Activated naive CD4-positive, alpha-beta T cell treated with anti-CD3 and anti-CD28 coated beads for 36 hours (primary cell): ENCODE measurements at regions not wholly inside any gene's neighbourhood (a gene's known extent, or its start where the extent isn't known, plus 50 kb on each side); places are given as distances from the start of the nearest gene placed in this dataset.
"Not testable (repeated sequence)": the region's sequence is repeated elsewhere in the genome, so short reads cannot be mapped to it uniquely, and the experiment has no call there.

ENCODE experiments used
- CTCF ChIA-PET: fragments of 350-600 bp; sonication (Branson Sonifier 250); formaldehyde crosslinking; loops from one replicate; lab custom pipeline; 2021; ENCODE audit warnings: antibody characterized with exemption; lab: Charles Lee
- DNase-seq: peaks from one replicate; pipeline ENCODE4 v3.0.0-alpha.2; 2020
- H3K27ac Mint-ChIP-seq: one replicate; pipeline ENCODE4 v1.8.0; 2021; ENCODE audit warnings: mild to moderate bottlenecking, mixed read lengths
- H3K27me3 Mint-ChIP-seq: one replicate; pipeline ENCODE4 v1.8.0; 2021; ENCODE audit warnings: low read depth, mixed read lengths
- H3K36me3 Mint-ChIP-seq: one replicate; pipeline ENCODE4 v1.8.0; 2021; ENCODE audit warnings: low read depth, mixed read lengths
- H3K4me1 Mint-ChIP-seq: one replicate; pipeline ENCODE4 v1.8.0; 2021; ENCODE audit warnings: low read depth, mixed read lengths
- H3K4me3 Mint-ChIP-seq: one replicate; pipeline ENCODE4 v1.8.0; 2021; ENCODE audit warnings: mild to moderate bottlenecking, moderate library complexity, mixed read lengths
- H3K9me3 Mint-ChIP-seq: one replicate; pipeline ENCODE4 v1.8.0; 2021; ENCODE audit warnings: mixed read lengths
- intact Hi-C: fragments of 100-400 bp; cut with micrococcal nuclease; formaldehyde crosslinking; loops from one replicate; pipeline ENCODE4 v1.15.1; 2023

- Mint-ChIP-seq H3K36me3 (no peaks in the 10 kb centered on the region), H3K27me3 (peaks cover 4% of the 10 kb centered on the region), H3K4me1 (no peaks in the 10 kb centered on the region), H3K27ac (no peak overlapping the region), H3K9me3 (no peaks in the 10 kb centered on the region), H3K4me3 (no peak overlapping the region)
- CTCF ChIA-PET, result no interaction called here
- intact Hi-C loops, result no loop called here
- no peak for DNase-seq
Observed at GRCh38 chrX:17960891-17961290, 99.8 kb upstream of the RAI2 start.

GRCh38 chrX:17944833-17945497 lies 83.9 kb upstream of the RAI2 start:
- Mint-ChIP-seq H3K9me3 (no peaks in the 10 kb centered on the region), H3K4me1 (no peaks in the 10 kb centered on the region), H3K27me3 (no peaks in the 10 kb centered on the region), H3K36me3 (no peaks in the 10 kb centered on the region), H3K4me3 (no peak overlapping the region), H3K27ac (no peak overlapping the region)
- intact Hi-C loops, result loop anchor here (1.0 to 10.0 kb wide), 4 partner anchors 170 to 432 kb away; no protein-coding TSS in a partner anchor
- CTCF ChIA-PET, result interaction anchor here (0.6 to 2.4 kb wide), 9 partner anchors 13 to 433 kb away, joined by 3 to 10 read pairs (median 4); no protein-coding TSS in a partner anchor
- DNase-seq, result peak; percentile 23

DNA sequence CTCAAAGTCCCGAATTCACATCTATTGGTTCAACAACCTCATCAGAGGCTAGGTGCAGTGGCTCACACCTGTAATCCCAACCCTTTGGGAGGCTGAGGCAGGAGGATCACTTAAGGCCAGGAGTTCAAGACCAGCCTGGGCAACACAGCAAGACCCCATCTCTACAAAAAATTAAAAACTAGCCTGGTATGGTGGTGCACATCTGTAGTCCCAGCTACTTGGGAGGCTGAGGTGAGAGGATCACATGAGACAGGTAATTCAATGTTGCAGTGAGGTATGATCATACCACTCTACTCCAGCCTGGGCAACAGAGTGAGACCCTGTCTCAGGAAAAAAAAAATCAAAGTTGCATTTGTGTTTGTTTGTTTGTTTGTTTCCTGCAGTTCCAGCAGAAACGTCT lies 80.1 kb upstream of the RAI2 start:
- intact Hi-C loops, result loop anchor here (10.0 kb wide), 2 partner anchors 174 to 196 kb away; no protein-coding TSS in a partner anchor
- CTCF ChIA-PET, result interaction anchor here (0.7 kb wide), 1 partner anchor 224 kb away, joined by 3 read pairs; no protein-coding TSS in a partner anchor
- H3K27ac Mint-ChIP-seq, H3K27me3 Mint-ChIP-seq, DNase-seq, H3K9me3 Mint-ChIP-seq, H3K4me3 Mint-ChIP-seq, H3K4me1 Mint-ChIP-seq, H3K36me3 Mint-ChIP-seq: not testable (repeated sequence)

DNA sequence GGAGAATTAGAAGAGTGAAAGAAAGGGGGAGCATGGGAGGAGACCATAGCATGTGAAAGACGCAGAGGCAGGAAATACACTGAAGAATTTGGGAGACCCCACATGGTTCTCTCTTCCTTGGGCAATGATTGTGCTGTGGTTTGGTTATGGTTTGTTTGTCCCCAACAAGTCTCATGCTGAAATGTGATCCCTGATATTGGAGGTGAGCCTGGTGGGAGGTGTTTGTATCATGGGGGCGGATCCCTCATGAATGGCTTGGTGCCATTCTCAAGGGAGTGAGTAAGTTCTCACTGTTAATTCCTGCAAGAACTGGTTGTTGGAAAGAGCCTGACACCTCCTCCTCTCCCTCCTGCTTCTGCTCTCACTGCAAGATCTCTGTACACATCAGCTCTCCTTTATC lies 78.6 kb upstream of the RAI2 start:
- H3K27me3 Mint-ChIP-seq, result no peaks in the 10 kb centered on the region
- H3K27ac Mint-ChIP-seq, result no peak overlapping the region
- no peak overlapping the region for H3K4me3 Mint-ChIP-seq
- no peaks in the 10 kb centered on the region for H3K36me3 Mint-ChIP-seq
- no peaks in the 10 kb centered on the region for H3K4me1 Mint-ChIP-seq
- CTCF ChIA-PET, result no interaction called here
- H3K9me3 Mint-ChIP-seq, result no peaks in the 10 kb centered on the region
- DNase-seq, result no peak
- intact Hi-C loops, result loop anchor here (10.0 kb wide), 2 partner anchors 175 to 195 kb away; no protein-coding TSS in a partner anchor

GRCh38 chrX:17933856-17934255 lies 72.8 kb upstream of the RAI2 start:
- Mint-ChIP-seq H3K27ac (no peak overlapping the region), H3K4me1 (no peaks in the 10 kb centered on the region), H3K4me3 (no peak overlapping the region), H3K27me3 (no peaks in the 10 kb centered on the region), H3K36me3 (no peaks in the 10 kb centered on the region), H3K9me3 (no peaks in the 10 kb centered on the region)
- DNase-seq, result no peak
- intact Hi-C loops, result no loop called here
- CTCF ChIA-PET, result interaction anchor here (0.7 to 1.6 kb wide), 2 partner anchors 10 to 146 kb away, joined by 4 to 5 read pairs; no protein-coding TSS in a partner anchor

- CTCF ChIA-PET, result interaction anchor here (0.6 to 1.6 kb wide), 2 partner anchors 9 to 1851 kb away, joined by 4 read pairs; no protein-coding TSS in a partner anchor
- intact Hi-C loops, result no loop called here
- no peaks in the 10 kb centered on the region for H3K9me3 Mint-ChIP-seq
Observed at GRCh38 chrX:17932781-17933180, 71.7 kb upstream of the RAI2 start.

DNA sequence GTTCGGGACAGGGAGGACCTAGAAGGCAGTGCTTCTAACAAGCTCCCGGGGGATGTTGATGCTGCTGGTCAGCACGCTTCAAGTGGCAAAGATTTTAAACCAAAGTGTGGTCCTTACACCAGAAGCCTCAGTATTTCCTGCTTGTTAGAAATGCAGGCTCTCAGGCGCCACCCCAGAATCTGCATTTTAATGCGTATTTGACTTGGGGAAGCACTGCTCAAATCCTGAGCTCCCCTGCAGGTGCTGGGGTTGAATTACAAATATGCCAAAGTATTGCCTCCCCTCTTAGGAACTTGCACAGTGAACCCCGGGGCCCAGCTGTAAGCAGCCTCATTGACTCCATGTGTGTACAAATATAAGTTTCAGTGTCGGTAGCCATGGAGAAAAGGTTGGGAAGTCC lies 70.8 kb upstream of the RAI2 start:
- Mint-ChIP-seq H3K4me3 (no peak overlapping the region), H3K27ac (no peak overlapping the region), H3K9me3 (no peaks in the 10 kb centered on the region), H3K4me1 (no peaks in the 10 kb centered on the region), H3K36me3 (no peaks in the 10 kb centered on the region), H3K27me3 (no peaks in the 10 kb centered on the region)
- CTCF ChIA-PET, result interaction anchor here (0.7 kb wide), 1 partner anchor 13 kb away, joined by 4 read pairs; no protein-coding TSS in a partner anchor
- intact Hi-C loops, result no loop called here
- no peak for DNase-seq

More at GRCh38 chrX:17932781-17933180, 71.7 kb upstream of the RAI2 start:
- H3K4me3 Mint-ChIP-seq, result no peak overlapping the region
- H3K36me3 Mint-ChIP-seq, result no peaks in the 10 kb centered on the region
- H3K27ac Mint-ChIP-seq, result no peak overlapping the region
- no peaks in the 10 kb centered on the region for H3K4me1 Mint-ChIP-seq
- no peaks in the 10 kb centered on the region for H3K27me3 Mint-ChIP-seq
- DNase-seq, result no peak

DNA sequence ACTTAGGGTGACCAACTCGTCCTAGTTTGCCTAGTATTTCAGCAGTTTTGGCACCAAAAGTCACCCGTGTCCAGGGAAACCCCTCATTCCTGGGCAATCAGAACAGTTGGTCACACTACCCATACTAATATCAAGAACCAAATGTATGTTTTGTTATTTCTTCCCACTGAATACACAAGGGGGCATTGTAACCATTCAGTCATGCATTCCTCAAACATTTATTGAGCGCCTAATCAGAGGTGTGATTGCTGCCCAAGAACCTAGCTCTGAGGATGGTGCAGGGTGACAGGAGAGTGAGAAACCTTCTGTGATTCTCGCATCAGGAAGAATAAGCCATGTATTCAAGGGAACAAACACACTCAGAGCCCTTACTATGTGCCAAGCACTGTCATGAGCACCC lies 69.8 kb upstream of the RAI2 start:
- H3K27me3 Mint-ChIP-seq, result no peaks in the 10 kb centered on the region
- CTCF ChIA-PET, result no interaction called here
- H3K9me3 Mint-ChIP-seq, result peaks cover 4% of the 10 kb centered on the region
- H3K36me3 Mint-ChIP-seq, result no peaks in the 10 kb centered on the region
- intact Hi-C loops, result no loop called here
- H3K4me3 Mint-ChIP-seq, result no peak overlapping the region
- no peak for DNase-seq
- H3K4me1 Mint-ChIP-seq, result no peaks in the 10 kb centered on the region
- H3K27ac Mint-ChIP-seq, result no peak overlapping the region

GRCh38 chrX:17923546-17923945 lies 62.4 kb upstream of the RAI2 start:
- H3K9me3 Mint-ChIP-seq, result peaks cover 4% of the 10 kb centered on the region
- peaks cover 6% of the 10 kb centered on the region for H3K4me1 Mint-ChIP-seq
- CTCF ChIA-PET, result interaction anchor here (0.6 to 1.3 kb wide), 2 partner anchors 9 to 13 kb away, joined by 3 to 4 read pairs; no protein-coding TSS in a partner anchor
- no peaks in the 10 kb centered on the region for H3K36me3 Mint-ChIP-seq
- DNase-seq, result no peak
- intact Hi-C loops, result no loop called here
- H3K27ac Mint-ChIP-seq, result no peak overlapping the region
- H3K27me3 Mint-ChIP-seq, result no peaks in the 10 kb centered on the region
- H3K4me3 Mint-ChIP-seq, result no peak overlapping the region

DNA sequence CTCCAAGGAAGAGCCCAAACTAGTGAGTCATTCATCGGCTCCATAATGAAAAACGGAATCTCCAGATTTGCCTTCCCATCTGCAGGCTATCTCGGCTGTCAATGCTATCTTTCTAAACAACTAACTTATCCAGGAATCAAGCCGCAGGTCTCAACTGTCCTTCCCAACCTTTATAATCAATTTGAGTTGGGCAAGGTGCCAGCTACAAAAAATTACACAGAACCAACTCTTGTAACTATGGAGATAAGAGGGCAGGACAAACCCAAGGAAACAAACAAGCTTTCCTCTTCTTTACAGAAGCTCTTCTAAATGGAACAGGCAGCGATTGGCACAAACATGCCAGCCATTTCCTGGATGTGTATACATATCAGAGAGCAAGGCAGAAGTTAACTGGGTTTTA lies 61.2 kb upstream of the RAI2 start:
- Mint-ChIP-seq H3K4me3 (no peak overlapping the region), H3K36me3 (no peaks in the 10 kb centered on the region)
- CTCF ChIA-PET, result no interaction called here

GRCh38 chrX:17919896-17920446 lies 58.9 kb upstream of the RAI2 start:
- Mint-ChIP-seq H3K4me3 (no peak overlapping the region), H3K9me3 (no peaks in the 10 kb centered on the region), H3K27ac (no peak overlapping the region), H3K36me3 (no peaks in the 10 kb centered on the region), H3K27me3 (no peaks in the 10 kb centered on the region), H3K4me1 (peaks cover 6% of the 10 kb centered on the region)
- CTCF ChIA-PET, result no interaction called here
- intact Hi-C loops, result no loop called here
- DNase-seq, result no peak

More for the DNA sequence above, 61.2 kb upstream of the RAI2 start:
- peaks cover 4% of the 10 kb centered on the region for H3K9me3 Mint-ChIP-seq
- DNase-seq, result no peak
- H3K27ac Mint-ChIP-seq, result no peak overlapping the region
- H3K4me1 Mint-ChIP-seq, result peaks cover 6% of the 10 kb centered on the region
- no peaks in the 10 kb centered on the region for H3K27me3 Mint-ChIP-seq
- intact Hi-C loops, result no loop called here

- Mint-ChIP-seq H3K27me3 (no peaks in the 10 kb centered on the region), H3K4me1 (no peaks in the 10 kb centered on the region)
Observed at GRCh38 chrX:17917945-17918577, 57.0 kb upstream of the RAI2 start.

More at GRCh38 chrX:17917945-17918577, 57.0 kb upstream of the RAI2 start:
- Mint-ChIP-seq H3K4me3 (no peak overlapping the region), H3K27ac (no peak overlapping the region), H3K9me3 (no peaks in the 10 kb centered on the region), H3K36me3 (no peaks in the 10 kb centered on the region)
- CTCF ChIA-PET, result interaction anchor here (0.6 kb wide), 1 partner anchor 491 kb away, joined by 4 read pairs; no protein-coding TSS in a partner anchor
- no peak for DNase-seq
- intact Hi-C loops, result no loop called here
